T47D (cell line): ENCODE measurements at regions not wholly inside any gene's neighbourhood (a gene's known extent, or its start where the extent isn't known, plus 50 kb on each side); places are given as distances from the start of the nearest gene placed in this dataset.

Experiments
- DNase-seq, 2 experiments: peaks; one replicate each; pipeline versions ENCODE4 v3.0.0 to v3.0.0-alpha.2; 2011 to 2012; ENCODE audit warnings: low read depth in 1 of 2, low spot score in 1 of 2
- JUND ChIP-seq: IDR thresholded peaks from 2 replicates; pipeline ENCODE4 v1.6.1; 2012; ENCODE audit warnings: low read depth
- in situ Hi-C: cut with HindIII; loops from 2 replicates; pipeline ENCODE4 v1.10.0; 2016; ENCODE audit warnings: low sequenced_read_pairs, low pct_unique_long_range_greater_than_20kb

GRCh38 chr2:146124741-146125140, 1604.8 kb upstream of the ZEB2 start:
- no peak for TF ChIP-seq JUND
- DNase-seq = no peak
- in situ Hi-C loops = no loop called here

- no peak for DNase-seq
- no peak for TF ChIP-seq JUND
- in situ Hi-C loops = no loop called here
These were observed 1603.8 kb upstream of the ZEB2 start for GRCh38 chr2:146123714-146124113.

- no peak for DNase-seq
- TF ChIP-seq JUND = no peak
- in situ Hi-C loops = no loop called here
These were observed 1603.3 kb upstream of the ZEB2 start for GRCh38 chr2:146123256-146123655.

GRCh38 chr2:146119586-146119985, 1599.7 kb upstream of the ZEB2 start:
- no peak for DNase-seq
- TF ChIP-seq JUND = no peak
- in situ Hi-C loops = no loop called here

GRCh38 chr2:146108993-146109392, 1589.1 kb upstream of the ZEB2 start:
- no peak for TF ChIP-seq JUND
- in situ Hi-C loops = no loop called here
- DNase-seq = no peak

- in situ Hi-C loops = no loop called here
- no peak for TF ChIP-seq JUND
- no peak for DNase-seq
These were observed 1574.3 kb upstream of the ZEB2 start for GRCh38 chr2:146094185-146094584.

- no peak for DNase-seq
- in situ Hi-C loops = no loop called here
- no peak for TF ChIP-seq JUND
These were observed 1561.5 kb upstream of the ZEB2 start for GRCh38 chr2:146081459-146081858.

GRCh38 chr2:146080925-146081324, 1561.0 kb upstream of the ZEB2 start:
- no peak for TF ChIP-seq JUND
- in situ Hi-C loops = no loop called here
- DNase-seq = no peak

GRCh38 chr2:146079216-146079615, 1559.3 kb upstream of the ZEB2 start:
- TF ChIP-seq JUND = no peak
- in situ Hi-C loops = no loop called here
- DNase-seq = no peak

GRCh38 chr2:146077156-146077555, 1557.2 kb upstream of the ZEB2 start:
- in situ Hi-C loops = no loop called here

GRCh38 chr2:146068051-146068450, 1548.1 kb upstream of the ZEB2 start:
- in situ Hi-C loops = no loop called here
- no peak for TF ChIP-seq JUND
- DNase-seq = no peak

More at GRCh38 chr2:146077156-146077555, 1557.2 kb upstream of the ZEB2 start:
- DNase-seq = no peak
- no peak for TF ChIP-seq JUND

- in situ Hi-C loops = no loop called here
- DNase-seq = peak in 1 of 2 experiments; percentile 48
- no peak for TF ChIP-seq JUND
These were observed 1528.2 kb upstream of the ZEB2 start for GRCh38 chr2:146048141-146048540.

- DNase-seq = no peak
- in situ Hi-C loops = no loop called here
- TF ChIP-seq JUND = no peak
These were observed 1521.5 kb upstream of the ZEB2 start for GRCh38 chr2:146041274-146041910.

GRCh38 chr2:146040051-146040450, 1520.1 kb upstream of the ZEB2 start:
- in situ Hi-C loops = no loop called here
- no peak for DNase-seq
- no peak for TF ChIP-seq JUND
